GM18511 (cell line): ENCODE measurements at regions not wholly inside any gene's neighbourhood (a gene's known extent, or its start where the extent isn't known, plus 50 kb on each side); places are given as distances from the start of the nearest gene placed in this dataset.

Experiments
- ATAC-seq: cut with Tn5 transposase; IDR thresholded peaks from one replicate; pipeline ENCODE4 v1.9.1; 2021; ENCODE audit warnings: mild to moderate bottlenecking, moderate library complexity; ENCODE audit not compliant: unreplicated experiment

DNA sequence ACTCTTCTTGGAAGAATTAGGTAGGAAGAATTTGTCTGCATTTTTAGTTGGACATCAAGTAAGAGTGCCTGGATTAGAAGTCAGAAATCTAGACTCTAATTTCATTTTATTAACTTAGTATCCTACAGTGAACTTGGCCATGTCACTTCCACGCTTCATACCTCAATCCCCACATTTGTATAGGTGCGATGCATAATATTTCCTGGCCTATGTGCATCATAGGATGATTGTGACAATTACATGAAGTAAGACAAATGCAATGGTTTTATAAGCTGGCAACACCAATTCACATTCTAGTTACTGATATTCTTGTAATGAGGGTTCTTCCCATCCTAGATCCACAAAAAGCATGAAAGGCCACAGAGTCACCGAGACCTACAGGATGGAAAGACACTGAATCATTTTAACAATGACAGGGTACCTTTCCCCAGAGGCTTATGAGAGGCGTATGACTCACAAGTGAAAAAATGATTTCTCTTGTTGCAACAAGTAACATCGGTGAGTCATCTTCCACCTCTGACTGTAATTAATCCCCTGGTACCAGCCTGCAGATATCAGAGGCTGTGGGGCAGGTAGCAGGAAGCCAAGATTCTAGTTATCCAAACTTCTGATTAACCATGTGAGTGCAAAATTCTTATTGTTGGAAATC, 56.0 kb upstream of the OR5AK2 start:
- no peak for ATAC-seq

DNA sequence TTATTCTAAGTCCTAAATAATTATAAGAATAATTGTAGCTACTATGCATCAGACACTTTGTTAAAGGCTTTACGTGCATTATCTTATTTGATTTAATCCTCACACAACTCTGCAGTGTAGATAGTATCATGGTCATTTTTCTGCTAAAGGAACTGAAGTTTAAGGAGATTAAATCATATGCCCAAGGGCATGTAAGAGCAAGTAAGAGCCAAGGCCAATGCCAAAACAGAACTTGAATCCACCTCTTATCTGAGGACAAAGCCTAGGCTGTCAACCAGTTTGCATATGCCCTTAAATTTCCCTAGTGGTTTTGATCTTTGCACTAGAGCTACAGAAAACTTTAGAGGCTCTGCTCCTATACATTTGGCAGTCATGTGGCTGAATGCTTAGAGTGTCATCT, 65.6 kb upstream of the OR5AK2 start:
- no peak for ATAC-seq

DNA sequence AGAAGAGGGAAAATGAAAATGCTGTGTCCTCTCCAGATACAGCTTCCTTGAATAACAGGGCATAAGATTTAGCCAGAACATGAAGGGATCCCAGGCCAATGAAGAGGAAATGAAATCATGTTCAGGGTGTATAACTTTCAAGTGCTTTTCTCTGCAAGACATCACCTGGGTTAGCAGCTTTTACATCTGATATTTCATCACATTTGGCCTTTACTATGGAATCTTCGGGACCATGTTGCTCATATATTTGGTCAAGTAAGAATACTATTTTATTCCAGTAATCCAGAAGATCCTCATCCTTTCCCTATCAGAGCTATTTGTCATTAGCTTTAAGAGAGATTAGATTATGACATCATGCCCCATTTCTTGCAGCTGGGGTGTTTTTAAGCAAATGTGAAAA, 66.3 kb upstream of the OR5AK2 start:
- ATAC-seq: no peak

DNA sequence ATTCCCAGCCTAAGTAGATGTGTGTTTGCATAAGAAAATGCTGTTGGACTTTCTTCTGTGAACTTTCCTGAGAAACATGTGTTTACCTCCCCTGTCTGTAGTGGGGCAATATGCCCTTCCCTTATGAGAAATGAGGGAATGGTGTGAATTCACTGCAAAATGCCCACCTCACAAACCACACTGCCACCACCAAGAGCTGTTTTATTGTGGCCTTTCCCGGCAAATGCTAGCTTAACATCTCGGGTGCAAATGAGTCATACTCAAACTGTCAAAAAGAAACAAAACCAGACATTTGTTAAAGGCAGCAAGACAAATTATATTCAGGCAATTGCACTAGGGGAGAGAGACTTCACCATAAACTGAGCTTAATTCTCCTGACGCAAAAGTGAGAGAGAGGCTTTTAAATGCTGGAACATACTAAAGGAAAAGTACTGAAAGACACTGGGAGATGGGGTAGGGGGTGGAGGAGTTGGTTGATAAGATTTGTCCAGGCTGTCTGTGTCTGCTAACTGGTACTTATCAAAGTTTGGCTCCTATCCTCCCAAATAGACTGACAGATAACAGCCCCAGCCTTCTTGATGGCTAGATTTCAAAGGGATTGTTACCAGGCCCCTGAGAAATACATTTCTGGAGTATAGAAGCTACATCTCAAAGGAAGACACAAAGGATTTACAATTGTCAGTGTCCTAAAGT, 70.9 kb upstream of the OR5AK2 start:
- no peak for ATAC-seq

DNA sequence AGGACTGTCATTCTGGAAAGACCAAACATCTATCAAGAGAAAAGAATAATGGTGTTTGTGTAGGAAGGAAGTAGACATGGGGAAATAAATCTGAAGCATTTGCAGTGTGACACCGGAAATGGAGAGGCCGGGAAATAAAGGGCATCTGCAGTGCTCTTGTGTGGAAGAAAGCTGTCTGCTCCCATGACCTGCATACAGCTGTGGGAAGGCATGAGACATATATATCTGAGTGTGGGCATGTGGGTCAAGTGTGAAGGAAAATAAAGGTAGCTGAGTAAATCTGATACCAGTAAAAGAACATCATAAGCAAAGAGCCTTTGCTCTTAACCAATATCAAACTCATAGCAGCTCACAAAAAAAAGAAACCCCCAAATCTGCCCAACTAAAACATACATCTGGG, 72.1 kb upstream of the OR5AK2 start:
- ATAC-seq: no peak

DNA sequence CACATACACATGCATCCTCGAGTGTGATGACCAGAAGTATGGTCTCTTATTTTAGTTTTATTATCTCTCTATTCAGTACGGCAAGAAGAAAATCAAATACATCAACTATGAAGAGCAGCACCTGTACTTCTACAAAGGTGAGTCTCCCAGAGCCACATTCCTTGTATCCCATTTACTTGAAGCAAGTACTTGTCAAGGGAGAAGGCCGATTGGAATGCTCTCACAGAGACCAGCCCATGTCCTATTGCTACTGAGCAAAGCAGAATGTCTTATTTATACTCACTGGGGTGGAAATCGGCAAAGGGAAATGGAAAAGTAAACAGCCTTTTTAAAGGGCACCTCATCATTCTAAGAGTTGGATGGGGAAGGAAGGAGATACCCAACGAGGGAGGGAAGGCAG, 72.6 kb upstream of the OR5AK2 start:
- no peak for ATAC-seq

DNA sequence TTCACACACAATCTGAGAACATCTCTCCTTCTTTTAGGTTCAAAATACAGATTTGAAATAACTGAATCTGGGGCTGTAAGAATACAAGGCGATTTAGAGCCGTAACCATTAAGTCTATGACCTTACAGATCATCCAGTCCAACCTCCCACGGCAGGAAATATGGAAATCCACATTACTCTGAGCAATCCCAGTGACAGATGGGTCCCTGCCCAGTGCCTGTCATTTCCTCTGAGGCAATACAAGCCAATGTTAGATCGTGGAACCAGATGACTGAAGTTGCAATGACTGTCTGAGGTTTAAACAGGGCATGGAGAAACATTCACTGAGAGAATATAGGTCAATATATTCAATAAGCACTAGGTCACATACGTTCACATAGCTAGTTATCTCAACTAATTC, 77.4 kb upstream of the OR5AK2 start:
- no peak for ATAC-seq

DNA sequence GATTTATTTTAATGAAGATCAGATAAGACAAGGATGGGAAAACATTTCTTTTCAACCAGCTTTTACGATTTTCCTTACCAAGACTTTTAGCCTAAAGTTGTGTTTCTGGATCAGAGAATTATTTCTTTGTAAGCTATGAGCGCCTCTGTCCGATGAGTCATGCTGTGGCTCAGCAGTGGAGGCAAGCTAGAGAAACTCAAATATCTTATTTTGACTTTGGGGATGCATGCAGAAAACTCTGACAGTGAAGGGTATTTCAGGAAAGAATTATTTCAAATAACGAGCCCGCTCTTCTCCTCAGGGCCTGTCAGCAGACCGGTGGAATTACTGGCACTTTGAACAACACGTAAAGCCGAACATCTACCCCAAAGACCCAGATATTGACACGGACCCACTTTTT, 77.9 kb upstream of the OR5AK2 start:
- no peak for ATAC-seq

DNA sequence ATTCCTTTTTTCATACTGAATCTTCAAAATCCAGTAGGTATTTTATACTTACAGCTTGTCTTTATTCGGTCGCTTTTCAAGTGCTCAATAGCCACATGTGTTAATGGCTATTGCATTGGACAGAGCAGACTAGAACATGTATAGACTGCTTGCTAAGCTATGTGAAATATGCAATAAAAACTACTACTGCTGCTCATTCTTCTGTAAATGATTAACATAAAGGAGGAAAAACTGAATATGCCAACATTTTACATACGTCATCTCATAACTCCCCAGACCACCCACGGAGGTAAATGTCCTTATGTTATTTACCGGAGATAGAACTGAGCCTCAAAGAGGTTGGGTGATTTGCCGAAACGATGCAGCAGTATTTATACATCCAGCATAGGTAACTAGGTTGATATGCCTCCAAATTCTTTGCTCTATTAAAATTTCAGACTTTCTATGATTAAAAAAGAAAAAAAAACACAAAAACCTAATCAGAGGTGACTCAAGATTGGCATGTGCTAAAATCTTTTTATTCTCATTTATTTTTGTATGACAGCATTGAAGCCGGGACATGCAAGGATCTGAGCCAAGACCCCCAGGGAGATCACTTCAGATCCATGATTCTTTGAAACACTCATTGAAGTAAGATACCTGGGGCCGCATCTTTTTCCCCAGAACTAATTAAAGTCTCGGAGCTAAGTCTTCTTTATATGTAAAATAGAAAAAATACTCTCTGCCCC, 78.5 kb upstream of the OR5AK2 start:
- ATAC-seq: no peak

DNA sequence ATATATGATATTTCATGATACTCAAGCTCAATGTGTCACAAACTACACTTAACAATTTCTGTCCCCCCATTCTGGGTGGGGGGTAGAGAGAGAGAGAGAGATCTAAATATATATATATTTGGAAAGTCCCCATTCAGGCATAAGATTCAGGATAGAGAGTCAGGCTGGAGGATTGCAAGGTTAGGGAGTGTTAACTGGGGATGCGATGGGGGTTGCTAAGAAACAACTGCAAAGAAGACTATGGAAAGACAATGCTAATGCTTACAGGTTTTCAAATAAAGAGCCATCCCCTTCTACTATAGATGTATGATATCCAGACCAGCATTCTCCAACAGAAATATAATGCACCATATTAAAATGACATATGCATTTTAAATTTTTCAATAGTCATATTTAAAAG, 79.2 kb upstream of the OR5AK2 start:
- ATAC-seq: no peak

DNA sequence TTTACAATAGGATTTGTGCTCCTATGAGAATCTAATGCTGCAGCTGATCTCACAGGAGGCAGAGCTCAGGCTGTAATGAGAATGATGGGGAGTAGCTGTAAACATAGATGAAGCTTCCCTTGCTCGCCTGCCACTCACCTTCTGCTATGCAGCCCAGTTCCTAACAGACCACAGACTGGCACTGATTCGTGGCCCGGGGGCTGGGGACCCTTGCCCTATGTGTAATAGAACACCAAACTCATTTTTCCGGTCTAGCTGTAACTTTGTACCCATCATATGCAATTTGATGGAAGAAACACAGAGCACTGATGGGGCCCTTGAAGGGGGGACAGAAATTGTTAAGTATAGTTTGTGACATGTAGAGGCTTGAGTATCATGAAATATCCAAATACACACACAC, 79.6 kb upstream of the OR5AK2 start:
- no peak for ATAC-seq

DNA sequence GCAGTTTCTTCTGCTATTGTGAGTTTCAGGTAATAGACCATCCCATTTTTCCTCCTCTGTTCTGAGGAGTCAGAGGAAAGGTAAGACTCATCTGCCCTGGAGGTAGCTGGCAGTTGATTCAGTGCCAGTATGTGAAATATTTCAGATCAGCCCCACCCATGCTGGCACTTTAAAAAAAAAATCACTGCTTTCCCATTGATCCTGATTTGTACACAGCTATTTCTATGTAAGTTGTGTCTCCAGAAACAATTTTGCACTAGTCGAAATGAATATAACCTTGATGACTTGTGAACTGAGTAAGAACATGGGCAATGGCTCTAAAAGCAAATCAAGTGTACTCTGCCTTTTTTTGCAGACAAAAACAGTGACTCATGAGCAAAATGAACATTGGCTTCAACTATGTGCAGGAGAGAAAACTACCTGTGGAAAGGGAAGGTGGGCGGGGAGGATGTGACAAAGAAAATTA, 82.0 kb upstream of the OR5AK2 start:
- ATAC-seq: no peak

DNA sequence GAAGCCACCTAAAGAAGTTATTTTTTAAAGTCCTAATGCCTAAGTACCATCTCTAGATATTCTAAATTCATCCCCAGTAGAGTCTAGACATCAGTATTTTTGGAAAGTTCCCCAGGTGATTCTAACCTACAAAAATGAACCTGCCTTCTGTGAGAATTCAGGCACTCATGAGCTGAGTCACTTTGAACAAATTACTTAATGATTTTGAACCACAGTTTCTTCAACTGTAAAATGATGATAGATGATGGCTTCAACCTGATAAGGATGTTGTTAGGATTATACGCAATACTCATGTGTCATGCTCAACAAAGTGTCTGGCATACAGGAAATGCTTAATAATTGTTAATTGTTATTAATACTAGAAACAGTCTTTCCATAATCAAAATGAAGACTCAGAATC, 82.8 kb upstream of the OR5AK2 start:
- ATAC-seq: no peak

DNA sequence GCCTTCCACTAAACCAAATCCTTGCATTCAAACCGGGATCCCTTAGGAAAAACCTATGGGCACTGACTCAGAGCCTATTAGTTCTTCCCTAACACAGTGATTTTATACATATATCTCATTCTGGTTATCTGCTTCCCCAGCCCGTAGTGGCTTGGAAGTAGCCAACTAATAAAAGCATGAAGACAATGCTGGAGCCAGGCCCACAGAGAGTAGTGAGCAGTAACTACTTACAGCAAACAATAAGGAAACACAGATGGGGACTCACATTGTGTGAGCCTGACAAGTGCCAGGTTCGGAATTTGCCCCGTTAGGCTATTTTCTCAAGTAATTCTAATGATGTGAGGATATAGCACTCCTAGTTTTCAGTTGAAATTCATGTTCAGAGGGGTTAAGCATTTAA, 83.3 kb upstream of the OR5AK2 start:
- ATAC-seq: no peak

DNA sequence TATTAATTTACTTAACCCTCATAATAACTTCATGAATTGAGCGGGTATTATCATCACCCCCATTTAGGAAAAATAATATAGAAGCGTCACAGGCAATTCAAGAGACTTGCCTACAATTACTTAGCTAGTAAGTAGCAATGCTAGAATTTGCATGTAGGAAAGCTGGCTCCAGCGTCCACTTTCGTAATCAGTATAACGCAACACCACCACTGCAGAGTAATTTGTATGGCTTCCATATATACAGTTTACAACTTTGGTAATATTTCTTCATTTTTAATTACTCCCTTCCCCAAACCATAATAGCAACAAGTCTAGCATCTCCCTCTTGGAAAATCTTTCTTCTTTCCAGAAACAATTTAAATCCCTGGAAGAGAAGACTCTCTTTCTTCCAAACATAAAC, 89.9 kb upstream of the OR5AK2 start:
- ATAC-seq: no peak

DNA sequence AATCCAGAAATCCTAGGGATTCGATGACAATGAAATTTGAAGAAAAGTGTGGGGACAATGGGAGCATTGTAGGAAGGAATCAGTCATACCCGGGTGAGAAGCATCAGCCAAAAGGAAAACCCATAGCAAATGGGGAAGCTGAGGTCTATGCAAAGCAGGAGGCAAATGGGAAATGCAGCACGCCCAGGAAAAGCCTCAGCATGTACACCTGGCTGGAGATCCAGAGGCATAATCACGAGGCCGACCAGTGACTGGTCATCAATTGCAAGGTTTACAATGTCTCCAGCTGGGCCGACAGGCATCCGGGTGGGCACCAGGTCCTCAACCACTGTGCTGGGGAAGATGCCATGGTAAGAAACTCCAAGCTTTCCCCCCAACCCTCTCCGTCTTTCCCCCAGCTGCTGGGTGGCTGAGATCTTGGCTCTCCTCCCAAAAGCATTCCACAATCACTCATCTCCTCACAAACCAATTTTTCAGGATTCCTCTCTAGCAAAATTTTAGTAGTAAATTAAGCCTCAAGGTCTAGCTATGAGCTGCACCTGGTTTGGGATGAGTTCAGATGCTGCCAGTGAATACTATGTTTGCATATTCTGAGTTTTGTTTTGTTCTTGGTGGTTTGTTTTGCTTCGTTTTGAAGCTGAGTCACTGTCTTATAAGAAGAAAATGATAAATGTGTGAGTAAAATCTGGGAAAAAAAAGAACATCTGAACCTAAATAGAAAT, 98.0 kb upstream of the OR5AK2 start:
- ATAC-seq: no peak

DNA sequence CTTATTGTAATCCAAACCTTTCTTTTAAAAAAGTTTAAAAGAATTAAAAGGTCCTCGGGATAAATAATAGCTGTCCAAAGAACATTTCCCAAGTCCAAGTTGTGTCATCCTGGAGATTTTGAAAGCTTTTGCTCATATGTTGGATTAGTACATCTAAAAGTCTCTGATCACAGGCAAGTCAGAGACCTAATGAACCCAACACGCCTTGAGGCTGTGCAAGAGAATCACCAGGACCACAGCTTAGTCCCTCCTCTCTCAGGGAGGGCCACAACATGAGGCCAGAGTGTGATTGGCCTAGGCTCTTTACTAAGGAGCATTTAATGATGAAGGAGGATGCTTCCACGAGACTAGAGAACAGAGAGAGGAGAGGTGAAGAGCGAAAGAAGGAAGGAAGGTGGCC, 98.7 kb upstream of the OR5AK2 start:
- ATAC-seq: no peak

DNA sequence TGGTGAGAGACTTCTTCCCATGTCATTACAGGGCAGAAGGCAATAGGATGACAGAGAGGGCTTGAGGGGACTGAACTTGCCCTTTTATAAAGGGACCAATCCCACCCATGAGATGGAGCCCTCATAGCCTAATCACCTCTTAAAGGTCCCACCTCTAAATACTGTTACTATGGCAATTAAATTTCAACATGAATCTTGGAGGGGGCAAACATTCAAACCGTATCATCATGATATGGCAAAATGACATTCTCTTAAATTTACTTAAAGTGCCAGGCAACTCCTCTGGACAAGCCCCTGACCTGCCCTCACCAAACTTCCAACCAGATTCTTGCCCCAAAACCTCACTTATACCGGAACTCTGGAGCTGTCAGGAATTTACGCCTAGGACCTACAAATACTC, 100.8 kb upstream of the OR5AK2 start:
- no peak for ATAC-seq

DNA sequence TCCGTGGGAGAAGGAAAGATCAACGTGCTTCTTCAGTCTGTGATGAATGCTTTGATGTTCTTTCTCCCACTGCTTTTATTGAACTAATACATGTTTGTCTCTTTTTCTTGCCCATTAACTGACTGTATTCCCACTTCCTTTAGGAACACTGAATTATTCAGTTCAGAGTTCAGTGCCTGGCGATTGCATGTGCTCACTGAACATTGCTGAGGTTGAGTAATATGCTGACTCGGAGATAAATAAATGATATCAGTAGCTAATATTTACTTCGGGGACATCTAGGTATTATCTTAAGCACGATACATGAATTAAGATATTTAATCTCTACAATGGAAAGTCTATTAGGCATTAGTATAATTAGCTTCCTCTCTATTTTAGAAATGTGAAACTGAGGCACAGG, 102.3 kb upstream of the OR5AK2 start:
- no peak for ATAC-seq

DNA sequence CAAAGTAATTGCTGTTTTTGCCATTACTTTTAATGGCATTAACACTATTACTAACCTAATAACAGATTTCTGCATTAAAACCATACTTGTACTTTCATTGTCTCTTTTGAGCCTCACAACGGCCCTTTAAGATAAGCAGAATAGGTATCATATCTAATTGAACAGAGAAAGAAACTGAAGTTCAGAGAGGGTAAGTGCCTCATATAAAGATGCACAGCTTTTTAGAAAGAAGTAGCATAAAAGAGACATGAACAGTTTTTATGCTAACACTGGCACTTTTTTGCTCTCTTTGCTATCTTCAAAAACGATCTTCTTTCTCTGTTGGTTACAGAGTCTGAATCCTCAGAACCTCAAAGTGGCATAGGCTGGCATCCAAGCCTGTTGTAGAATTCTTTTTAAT, 102.9 kb upstream of the OR5AK2 start:
- ATAC-seq: no peak

DNA sequence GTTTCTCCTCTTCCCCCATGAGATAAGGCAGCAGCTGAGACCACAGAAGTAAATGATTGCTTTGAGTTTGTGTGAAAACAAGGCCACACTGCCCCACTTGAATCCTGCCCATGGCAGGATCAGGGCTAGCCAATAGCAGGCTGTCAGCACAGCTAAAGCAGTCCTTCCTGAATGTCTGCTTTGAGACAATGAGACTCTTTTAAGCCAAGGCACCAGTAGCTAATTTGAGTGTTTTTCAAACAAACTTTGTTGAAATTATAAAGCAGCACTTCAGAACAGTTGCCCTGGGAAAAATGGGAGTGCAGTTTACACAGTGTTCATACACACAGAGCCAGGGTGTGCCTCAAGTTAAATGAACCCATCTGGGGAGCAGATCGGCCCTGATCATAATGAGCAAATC, 103.5 kb upstream of the OR5AK2 start:
- ATAC-seq: no peak
